GM03348 (cell line): ENCODE measurements at regions not wholly inside any gene's neighbourhood (a gene's known extent, or its start where the extent isn't known, plus 50 kb on each side); places are given as distances from the start of the nearest gene placed in this dataset.

Experiments
- DNase-seq: peaks from one replicate; pipeline ENCODE4 v3.0.0; 2012; ENCODE audit warnings: low spot score

DNA sequence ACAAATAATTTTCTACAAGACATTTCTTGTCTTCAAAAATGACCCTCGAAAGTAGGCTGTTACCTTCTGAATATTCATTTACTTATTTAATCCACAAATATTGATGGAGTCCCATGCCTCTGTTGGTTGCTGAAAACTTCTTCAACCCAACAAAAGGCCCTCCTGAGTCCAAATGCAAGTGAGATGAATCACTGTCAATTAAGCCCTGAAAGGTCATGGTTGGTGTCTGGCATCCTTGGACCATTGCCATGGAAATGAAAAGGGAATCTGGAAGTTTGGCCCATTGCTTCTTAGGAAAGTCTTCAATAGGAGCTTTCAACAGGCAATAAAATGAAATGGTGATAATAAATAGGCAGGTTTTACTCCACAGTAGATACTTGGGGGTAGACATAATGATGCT, 364.7 kb upstream of the DYNLRB2 start:
- peak; percentile 11 for DNase-seq

DNA sequence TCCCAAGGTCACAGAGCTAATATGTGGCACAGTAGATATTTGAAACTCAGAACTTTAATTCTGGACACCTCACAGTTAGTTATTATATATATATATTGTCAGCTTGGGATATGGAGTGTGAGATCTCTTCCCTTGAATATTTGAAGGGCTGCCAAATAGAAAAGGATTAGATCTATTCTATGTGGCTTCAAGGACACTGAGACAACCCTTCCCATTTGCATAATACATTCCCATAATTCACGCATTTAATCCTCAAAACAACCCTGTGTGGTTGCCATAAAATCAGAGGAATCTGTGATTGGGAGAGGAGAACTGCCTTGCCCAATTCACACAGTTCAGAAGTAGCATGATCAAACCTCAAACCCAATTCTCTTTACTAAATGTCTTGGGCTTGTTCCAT, 365.8 kb upstream of the DYNLRB2 start:
- DNase-seq: no peak

DNA sequence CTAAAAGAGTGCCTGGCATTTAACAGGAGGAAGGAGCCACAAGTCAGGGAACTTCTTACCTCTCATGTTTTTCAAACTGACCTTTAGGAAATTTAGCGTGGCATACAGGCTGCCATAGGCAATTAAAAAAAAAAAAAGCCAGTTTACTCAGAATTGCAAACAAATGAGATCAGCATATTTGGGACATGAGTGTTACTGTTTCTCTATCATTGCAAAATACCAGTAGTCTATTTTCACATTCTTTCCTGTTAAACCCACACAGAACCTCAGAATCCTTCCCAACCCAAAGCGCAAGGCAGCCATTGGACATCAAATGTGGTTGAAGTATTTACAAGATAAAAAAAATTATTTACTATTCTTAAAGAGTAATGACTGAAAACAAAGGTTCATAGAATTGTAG, 366.4 kb upstream of the DYNLRB2 start:
- peak; percentile 80 for DNase-seq

DNA sequence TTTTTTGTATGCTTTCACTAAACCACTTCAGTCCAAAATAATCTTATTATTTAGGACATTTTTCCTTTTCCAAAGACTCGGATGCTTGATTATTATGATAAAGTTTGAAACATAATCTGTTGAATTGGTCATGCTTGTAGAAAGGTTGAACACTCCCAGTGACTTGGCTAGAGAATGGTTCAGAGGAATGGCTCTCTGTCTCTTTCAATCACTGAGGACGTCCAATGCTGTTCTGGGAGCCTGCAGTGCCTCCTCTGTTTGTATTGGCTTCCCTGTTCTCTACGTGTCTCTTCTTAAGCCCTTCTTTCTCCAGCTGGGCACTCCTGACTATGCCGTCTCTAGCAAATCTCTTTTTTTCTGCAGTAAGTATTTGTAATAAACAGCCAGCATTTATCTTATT, 369.0 kb upstream of the DYNLRB2 start:
- no peak for DNase-seq

DNA sequence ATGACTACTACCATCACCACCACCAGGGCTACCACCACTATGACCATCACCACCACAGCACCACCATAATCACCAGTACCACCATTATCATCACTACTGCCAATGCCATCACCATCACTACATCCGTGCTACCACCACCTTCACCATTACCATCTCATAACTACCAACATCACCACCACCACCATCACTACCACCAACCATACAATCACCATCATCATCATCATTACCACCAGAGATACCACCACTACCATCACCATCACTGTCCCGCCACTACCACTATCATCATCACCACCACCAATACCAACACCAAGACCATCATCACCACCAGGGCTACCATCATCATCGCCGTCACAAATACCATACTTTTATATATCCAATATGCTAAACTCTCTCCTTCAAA, 369.6 kb upstream of the DYNLRB2 start:
- no peak for DNase-seq

DNA sequence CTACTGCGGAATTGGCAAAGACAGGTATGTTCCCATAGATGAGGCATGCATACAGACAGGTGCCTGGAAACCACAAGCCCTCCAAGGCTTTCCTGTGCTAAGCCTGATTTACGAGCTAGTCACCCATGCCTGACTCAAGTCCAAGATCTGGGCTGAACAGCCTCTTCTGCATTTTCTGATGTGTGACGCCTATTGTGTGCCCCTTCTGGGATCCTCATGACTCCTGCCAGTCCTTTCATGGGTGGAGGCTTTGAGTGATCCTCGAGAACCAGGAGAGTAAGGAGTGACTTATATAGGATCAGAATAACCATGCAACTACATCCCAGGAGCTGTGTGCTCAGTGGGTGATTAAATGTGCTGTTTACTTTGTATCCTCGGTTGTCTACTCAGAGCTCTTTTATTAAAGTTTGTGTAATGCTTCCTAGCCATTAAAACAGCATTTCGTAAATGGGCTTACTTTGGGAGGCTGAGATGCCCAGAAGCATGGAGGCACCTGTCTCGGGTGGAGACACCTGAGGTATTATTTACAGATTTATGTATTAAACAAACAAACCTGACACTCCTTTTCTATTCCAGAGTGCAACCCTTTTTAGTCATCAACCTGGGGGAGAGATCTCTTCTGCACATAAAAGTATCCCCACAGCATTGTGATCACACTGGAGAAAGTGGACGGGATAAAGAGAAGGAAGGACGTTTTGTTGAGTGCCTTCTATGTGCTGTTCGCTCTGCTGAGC, 373.0 kb upstream of the DYNLRB2 start:
- DNase-seq: no peak

DNA sequence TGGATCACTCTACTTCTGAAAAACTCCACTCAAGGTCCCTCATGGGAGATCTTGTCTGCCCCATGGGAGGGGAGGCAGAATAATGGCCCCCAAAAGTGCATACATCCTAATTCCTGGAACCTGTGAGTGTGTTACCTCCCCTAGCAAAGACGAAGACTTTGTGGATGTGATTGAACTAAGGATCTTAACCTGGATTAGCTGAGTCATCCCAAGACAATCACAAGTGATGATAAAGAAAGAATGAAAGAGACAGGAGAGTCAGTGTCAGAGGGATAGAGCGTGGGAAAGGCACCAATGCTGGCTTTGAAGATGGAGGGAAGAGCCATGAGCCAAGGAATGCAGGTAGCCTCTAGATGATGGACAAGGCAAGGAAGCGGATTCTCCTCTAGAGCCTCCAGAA, 374.7 kb upstream of the DYNLRB2 start:
- DNase-seq: no peak

DNA sequence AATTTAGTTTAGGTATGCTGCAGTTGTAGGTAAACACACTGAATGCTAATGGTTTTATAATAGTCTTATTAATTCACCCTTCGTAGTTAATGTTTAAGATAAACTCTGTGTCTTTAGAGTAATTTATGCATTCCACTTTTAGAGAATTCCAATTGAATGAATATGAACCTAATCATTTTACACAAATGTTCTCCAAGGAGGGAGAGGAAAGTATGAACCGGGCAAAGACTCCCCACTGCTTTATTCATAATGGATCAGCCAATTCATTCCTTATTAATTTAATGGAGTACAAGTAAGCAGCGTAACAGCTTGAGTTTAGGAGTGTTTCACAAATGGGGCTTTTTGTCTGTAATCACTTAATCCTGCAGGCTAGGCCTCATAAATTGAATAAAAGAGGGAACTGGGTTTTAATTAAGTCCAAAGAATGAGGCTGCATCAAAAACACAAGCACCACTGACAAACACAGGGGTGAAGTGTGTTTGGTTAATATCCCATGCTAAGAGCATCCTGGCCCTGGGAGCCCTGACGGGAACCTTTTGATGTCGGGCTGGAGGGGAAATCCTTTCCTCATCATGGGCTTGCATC, 375.7 kb upstream of the DYNLRB2 start:
- no peak for DNase-seq

DNA sequence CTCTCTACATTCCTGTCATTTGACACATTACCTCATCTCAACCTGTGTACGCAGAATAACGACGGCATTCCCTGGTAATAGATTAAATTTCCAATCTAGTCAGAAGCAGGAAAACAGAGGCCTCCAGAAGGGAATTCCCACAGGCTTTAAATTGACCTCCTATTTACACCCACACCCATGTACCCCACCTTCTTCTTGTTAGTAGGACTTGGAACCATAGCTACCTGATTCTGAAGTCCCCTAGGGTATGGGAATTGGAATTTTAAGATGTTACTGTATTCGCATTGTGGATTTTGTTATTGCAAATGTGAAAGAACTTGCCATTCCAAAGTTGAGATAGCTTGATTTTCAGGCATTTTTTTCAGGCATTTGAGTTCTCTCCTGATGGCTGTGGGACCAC, 377.5 kb upstream of the DYNLRB2 start:
- no peak for DNase-seq

DNA sequence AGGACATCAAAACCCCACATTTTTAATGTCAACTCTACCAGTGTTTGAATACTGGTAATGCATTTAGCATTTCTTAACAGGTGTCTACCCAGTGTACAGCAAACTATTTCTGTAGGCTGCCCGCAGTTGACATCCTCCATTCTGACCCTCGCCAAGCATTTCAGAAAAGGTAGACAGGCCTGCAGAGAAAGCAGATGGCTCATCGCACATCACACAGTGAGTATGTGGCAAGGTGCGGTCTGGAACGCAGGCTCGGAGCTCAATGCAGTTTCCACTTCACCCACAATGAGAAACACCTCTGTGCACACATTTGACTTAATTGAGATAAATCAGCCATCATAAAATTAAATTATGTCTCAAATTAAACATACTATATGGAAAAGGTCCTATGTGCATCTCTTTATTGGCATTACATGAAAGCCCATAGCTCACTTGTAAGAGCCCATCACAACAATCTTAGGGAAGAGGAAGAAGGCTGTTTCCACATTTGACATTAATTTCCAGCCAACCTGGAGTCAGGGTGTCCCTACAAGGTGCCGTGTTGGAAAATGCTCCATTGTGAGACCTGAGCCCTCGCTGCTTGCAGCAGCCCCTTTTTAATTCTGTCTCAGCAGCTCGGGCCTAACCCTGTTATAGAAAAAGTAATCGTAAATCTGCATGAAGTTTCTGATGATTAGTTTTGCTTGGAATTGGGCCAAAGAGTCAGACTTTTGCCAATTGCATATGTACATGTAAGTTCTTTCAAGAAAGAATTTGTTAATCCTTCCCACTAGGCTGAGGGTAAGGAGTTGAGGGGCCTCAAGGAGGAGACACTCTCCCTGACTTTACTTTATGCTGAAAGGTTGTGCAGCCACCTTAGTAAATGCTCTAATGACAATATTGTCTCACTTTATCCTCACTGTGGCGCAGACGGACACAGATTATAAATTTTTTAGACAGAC, 378.7 kb upstream of the DYNLRB2 start:
- DNase-seq: no peak

DNA sequence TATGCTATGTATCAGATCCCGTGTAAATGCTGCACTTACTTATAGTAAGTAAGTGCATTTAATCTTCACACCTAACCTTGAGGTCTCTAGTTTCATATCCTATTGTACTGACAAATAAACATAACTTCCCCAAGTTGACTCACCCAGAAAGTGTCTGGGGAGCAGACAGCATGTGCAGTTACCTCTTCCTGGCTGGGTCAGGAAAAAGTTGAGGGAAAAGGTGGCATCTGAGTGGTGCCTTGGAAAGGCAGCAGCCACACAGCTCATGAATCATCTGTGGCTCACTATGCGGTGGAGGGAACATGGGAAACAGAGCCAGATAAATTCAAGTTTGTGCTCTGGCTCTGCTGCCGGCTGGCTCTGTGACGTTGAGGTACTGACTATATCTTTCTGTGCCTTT, 382.0 kb upstream of the DYNLRB2 start:
- DNase-seq: peak; percentile 67

DNA sequence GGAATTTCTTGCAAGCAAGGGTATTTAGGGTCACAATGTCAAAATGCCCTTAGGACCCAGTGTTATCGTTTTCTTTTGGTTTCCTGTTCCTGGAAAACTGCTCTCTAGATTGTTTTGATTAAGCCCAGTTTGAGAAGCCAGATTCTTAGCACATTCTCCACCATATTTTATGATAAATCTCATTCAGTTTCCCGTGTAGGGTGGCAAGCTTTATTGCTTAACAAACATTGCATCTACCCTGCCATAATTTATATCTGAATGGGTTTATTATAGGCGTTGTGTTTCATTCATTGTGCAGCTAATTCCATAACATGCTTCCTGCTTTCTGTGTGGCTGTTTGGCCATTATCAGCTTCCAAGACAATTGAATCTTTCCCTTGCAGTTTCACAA, 389.1 kb upstream of the DYNLRB2 start:
- DNase-seq: peak; percentile 12

DNA sequence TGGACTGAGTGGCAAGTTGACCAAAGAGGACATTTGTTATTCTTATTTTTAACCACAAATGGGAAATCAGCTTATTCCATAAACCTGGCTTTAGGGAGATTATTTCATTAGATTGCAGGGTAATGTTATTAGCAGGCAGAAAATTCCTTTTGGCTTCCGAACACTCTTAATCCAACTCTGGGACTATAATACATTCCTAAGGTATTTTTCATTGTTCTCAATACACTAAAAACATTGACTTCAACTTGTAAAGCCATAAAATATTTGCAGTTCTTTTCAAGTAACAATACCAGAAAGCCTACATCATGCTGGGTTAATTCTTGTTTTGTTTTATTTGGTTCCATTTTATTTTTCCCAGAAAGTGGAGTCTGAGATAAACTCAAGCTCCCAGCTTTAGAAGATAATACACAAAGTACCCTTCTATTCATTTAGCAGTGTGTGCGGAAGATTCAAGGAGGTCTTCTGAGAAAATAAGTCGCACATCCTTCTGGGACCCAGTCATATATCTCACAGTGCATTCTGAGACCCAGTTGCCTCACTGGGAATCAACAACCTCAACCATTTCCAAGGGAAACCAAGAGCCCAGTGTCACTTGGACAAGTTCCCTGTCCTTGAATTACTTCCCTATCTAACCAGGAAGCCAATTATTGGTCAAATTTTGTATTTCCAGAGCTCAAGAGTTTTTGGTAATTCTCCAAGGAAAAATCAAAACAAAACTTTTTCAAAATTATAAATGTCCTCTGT, 389.6 kb upstream of the DYNLRB2 start:
- DNase-seq: peak; percentile 67

DNA sequence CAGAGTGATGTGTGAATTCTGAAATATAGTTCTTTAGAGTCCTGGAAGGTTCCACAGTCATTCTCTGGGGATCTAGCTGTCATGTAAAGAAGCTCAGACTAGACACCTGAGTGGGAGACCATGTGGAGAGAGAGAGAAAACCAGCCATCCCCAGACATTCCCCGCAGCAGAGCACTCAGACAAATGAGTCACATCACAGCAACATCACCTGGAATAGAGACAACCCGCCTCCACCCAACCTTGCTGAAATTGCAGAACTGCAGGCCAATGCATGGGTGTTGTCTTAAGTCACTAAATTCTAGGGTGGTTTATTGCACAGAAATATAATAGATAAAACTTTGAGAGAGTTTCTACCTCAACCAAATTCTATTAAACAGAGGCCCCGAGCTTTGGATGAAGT, 392.0 kb upstream of the DYNLRB2 start:
- DNase-seq: no peak

DNA sequence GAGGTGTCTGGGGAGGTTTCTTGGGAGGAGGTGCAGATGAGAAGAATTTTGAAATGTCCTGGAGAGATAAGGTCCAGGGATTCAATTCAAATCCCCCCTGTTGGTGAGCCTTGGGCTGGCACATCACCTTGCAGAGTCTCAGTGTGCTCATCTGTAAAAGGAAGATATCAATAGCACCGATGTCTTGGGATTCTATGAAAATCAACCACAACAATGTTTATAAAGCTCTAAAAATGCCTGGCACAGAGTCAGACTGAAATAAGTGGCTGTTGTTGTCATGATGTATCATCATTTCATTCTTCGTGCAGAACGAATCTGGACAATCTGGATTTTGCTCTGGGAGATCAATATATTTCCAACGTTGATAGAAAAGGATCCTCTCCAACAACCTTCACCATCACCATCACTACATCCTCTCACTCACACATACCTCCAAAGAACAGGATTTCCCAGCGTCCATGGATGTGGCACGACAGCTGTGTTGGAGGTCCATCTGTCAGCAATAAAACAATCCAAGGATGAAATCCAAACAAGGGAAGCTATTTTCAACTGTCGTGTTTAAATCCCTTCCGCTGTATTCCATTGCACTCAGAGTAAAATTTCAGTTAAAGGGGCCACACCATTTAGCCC, 393.7 kb upstream of the DYNLRB2 start:
- peak; percentile 54 for DNase-seq

DNA sequence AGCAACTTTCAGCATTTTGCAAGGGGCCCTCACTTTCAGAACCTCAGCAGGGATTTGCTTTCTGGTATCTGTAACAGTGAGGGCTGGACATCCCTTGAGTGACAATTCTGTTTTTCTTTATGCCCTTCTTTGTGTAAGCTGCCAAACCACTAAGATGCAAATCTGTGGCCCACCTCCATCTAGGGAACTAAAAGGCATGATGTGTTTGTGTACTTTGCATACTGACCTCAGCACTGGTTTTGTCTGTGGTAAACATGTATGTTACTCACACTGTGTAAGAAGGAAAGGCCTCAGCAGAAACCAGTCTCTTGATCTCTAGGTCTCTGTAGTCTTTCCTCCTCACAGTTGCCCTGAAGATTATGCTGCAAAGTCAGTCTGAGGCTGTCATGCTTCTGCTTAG, 396.6 kb upstream of the DYNLRB2 start:
- DNase-seq: no peak

DNA sequence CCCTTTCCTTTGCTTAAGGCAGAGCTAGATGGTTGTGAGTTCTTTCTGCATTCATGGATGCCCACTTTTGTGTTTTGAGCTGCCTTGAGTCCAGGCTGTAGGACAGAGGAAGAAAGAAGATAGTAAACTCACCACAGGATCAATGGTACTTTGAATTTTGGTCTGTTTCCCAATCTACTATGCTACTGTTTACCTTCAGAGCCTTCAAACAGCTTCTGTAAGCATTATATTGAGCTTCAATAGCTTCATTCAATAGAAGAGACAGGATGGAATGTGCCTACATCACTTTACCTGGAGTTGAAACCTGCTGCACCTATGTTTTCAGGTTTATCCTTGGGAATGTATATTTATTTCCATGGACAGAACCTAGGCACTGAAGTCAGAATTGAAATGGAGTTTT, 397.9 kb upstream of the DYNLRB2 start:
- DNase-seq: no peak

DNA sequence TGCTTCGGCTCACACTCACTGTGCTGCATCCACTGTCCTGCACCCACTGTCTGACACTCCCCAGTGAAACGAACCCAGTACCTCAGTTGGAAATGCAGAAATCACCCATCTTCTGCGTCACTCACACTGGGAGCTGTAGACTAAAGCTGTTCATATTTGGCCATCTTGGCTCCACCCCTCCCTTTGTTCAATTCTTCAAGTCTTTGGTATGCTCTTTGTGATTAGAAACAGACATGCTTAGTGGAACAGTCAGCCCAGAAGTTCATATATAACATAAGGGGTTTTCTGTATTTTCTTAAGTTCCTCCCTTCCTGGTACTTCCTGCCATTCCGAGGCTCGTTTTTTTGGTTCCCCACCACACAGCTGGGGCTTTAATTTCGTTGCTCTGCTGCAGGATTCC, 398.5 kb upstream of the DYNLRB2 start:
- DNase-seq: no peak

DNA sequence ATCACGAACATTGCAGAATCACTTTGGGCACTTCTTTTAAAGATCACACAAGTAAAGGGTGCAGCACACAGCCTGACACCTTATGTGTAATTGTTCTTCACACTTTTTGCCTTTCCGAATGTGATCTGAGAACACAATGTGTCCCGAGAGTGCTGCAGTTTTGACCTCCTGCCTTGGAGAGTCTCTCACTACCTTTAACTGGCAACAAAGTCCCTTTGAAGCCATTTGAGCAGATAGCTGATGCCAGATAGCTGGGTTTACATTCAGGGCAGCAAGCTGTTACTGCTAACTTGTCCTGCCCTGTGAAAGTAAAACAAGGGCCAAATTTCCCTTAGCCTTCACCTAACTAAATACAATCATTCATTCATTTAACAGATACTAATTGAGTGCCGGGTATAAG, 411.0 kb upstream of the DYNLRB2 start:
- DNase-seq: no peak

DNA sequence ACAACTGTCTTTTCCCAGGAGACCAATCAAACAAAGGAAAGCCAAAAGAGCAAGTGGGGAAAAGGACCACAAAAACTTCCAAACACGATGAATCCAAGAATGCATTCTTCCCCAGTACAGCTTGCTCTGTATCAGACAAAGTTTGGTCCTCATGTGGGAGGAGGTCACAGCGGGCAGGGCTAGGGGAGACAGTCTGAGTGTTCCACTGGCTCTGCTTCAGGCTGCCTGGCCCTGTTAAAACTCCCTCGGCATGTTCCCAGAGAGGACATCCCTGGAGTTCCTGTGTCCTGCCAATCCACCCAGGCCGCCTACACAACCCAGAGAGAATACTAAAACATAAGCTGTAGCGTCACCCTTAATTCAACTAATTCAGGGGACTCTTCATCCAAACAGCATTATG, 415.1 kb upstream of the DYNLRB2 start:
- peak; percentile 53 for DNase-seq

DNA sequence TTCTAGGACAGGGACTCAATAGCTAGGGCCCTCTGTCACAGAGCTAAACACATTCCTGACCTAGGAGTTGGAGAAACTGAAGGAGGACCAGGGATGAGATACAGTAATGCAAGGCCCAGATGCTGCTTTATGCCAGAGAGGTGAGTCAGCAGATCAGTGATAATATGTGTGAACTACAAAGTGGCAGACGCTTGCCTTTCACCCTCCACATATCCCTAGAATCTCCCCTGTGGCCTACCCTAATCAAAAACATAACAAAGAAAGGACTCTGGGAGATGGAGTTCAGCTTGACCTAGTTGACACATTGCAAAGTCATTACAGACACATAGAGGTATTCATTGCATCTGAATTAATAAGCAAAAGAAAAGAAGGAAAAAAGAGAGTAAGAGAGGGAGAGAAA, 417.6 kb upstream of the DYNLRB2 start:
- DNase-seq: peak; percentile 42

DNA sequence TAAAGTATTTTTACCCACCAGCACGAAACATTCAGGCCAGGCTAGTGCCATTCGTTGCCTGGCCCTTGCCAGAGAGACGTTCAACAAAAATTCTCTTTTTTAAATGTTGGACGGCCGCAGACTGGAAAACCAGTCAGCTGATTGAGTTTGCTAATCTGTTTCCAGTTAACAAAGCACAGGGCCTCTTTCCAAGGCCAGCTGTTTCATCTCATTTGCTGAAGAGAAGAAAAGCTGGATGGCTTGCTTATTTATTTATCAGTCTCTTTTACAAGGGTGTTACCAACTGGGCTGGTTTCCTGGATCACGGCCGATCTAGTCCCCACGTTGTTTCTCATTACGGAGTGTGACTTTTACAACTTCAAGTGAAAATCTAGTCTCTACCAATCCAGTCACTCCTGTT, 418.7 kb upstream of the DYNLRB2 start:
- peak; percentile 22 for DNase-seq
